H9 (cell line): ENCODE measurements at regions not wholly inside any gene's neighbourhood (a gene's known extent, or its start where the extent isn't known, plus 50 kb on each side); places are given as distances from the start of the nearest gene placed in this dataset.

Experiments
- DNase-seq: peaks from one replicate; pipeline ENCODE4 v3.0.0-alpha.2; 2017
- H2AFZ ChIP-seq: one replicate; pipeline ENCODE4 v1.6.1; 2013; ENCODE audit warnings: mild to moderate bottlenecking, low read length, control low read depth, moderate library complexity
- H2AK5ac ChIP-seq: 2 replicates; pipeline ENCODE4 v1.6.1; 2013; ENCODE audit warnings: low read length, control low read depth, mixed read lengths; ENCODE audit not compliant: insufficient read length
- H2BK120ac ChIP-seq: one replicate; pipeline ENCODE4 v1.6.1; 2013; ENCODE audit warnings: low read depth, mild to moderate bottlenecking, low read length, control low read depth, inconsistent platforms; ENCODE audit not compliant: poor library complexity, severe bottlenecking
- H2BK12ac ChIP-seq: 2 replicates; pipeline ENCODE4 v1.6.1; 2013; ENCODE audit warnings: low read length, control low read depth, mixed read lengths, low read depth; ENCODE audit not compliant: insufficient read length
- H2BK15ac ChIP-seq: 2 replicates; pipeline ENCODE4 v1.6.1; 2013; ENCODE audit warnings: low read depth, low read length, control low read depth
- H2BK20ac ChIP-seq: one replicate; pipeline ENCODE4 v1.6.1; 2013; ENCODE audit warnings: low read depth, mild to moderate bottlenecking, low read length, control low read depth, inconsistent platforms; ENCODE audit not compliant: poor library complexity, severe bottlenecking
- H2BK5ac ChIP-seq: 2 replicates; pipeline ENCODE4 v1.6.1; 2013; ENCODE audit warnings: low read length, control low read depth, mixed read lengths; ENCODE audit not compliant: insufficient read length
- H3K14ac ChIP-seq: 2 replicates; pipeline ENCODE4 v1.6.1; 2013; ENCODE audit warnings: low read length, control low read depth; ENCODE audit not compliant: insufficient read depth
- H3K18ac ChIP-seq: 2 replicates; pipeline ENCODE4 v1.6.1; 2013; ENCODE audit warnings: low read depth, mild to moderate bottlenecking, mixed read lengths, low read length, control low read depth; ENCODE audit not compliant: insufficient read length
- H3K23ac ChIP-seq: 2 replicates; pipeline ENCODE4 v1.6.1; 2013; ENCODE audit warnings: low read length, control low read depth, mixed read lengths, low read depth; ENCODE audit not compliant: insufficient read length
- H3K23me2 ChIP-seq: 2 replicates; pipeline ENCODE4 v1.6.1; 2013; ENCODE audit warnings: low read depth, mild to moderate bottlenecking, mixed read lengths, low read length, control low read depth; ENCODE audit not compliant: insufficient read length, poor library complexity, severe bottlenecking
- H3K27ac ChIP-seq: 2 replicates; pipeline ENCODE4 v1.5.1; 2013; ENCODE audit warnings: low read length, control low read depth, mixed read lengths, low read depth; ENCODE audit not compliant: insufficient read length
- H3K27me3 ChIP-seq: 2 replicates; pipeline ENCODE4 v1.6.1; 2013; ENCODE audit warnings: low read length, control low read depth, inconsistent platforms; ENCODE audit not compliant: insufficient read depth
- H3K4ac ChIP-seq: 2 replicates; pipeline ENCODE4 v1.6.1; 2013; ENCODE audit warnings: low read depth, mild to moderate bottlenecking, control low read depth, inconsistent platforms, low read length, moderate library complexity
- H3K4me1 ChIP-seq: 2 replicates; pipeline ENCODE4 v1.6.1; 2013; ENCODE audit warnings: low read length, control low read depth, inconsistent platforms; ENCODE audit not compliant: insufficient read depth
- H3K4me2 ChIP-seq: 2 replicates; pipeline ENCODE4 v1.6.1; 2013; ENCODE audit warnings: low read length, control low read depth, mixed read lengths; ENCODE audit not compliant: insufficient read length, insufficient read depth
- H3K56ac ChIP-seq: 2 replicates; pipeline ENCODE4 v1.6.1; 2013; ENCODE audit warnings: low read depth, mild to moderate bottlenecking, mixed read lengths, low read length, control low read depth; ENCODE audit not compliant: insufficient read length
- H3K79me1 ChIP-seq: 2 replicates; pipeline ENCODE4 v1.6.1; 2013; ENCODE audit warnings: low read depth, mild to moderate bottlenecking, moderate library complexity, low read length, control low read depth, inconsistent platforms; ENCODE audit not compliant: insufficient read depth, poor library complexity, severe bottlenecking
- H3K79me2 ChIP-seq: 2 replicates; pipeline ENCODE4 v1.6.1; 2013; ENCODE audit warnings: low read length, control low read depth, inconsistent platforms; ENCODE audit not compliant: insufficient read depth
- H3K9ac ChIP-seq: 2 replicates; pipeline ENCODE4 v1.6.1; 2013; ENCODE audit warnings: low read length, control low read depth, mixed read lengths; ENCODE audit not compliant: insufficient read length; ENCODE audit errors: extremely low read depth
- H3K9me3 ChIP-seq: one replicate; pipeline ENCODE4 v1.6.1; 2013; ENCODE audit warnings: low read depth, low read length, inconsistent platforms; ENCODE audit not compliant: control insufficient read depth
- H3T11ph ChIP-seq: one replicate; pipeline ENCODE4 v1.6.1; 2013; ENCODE audit warnings: mild to moderate bottlenecking, low read length, control low read depth, inconsistent platforms
- H4K20me1 ChIP-seq: one replicate; pipeline ENCODE4 v1.6.1; 2013; ENCODE audit not compliant: control insufficient read depth, insufficient read length, insufficient read depth
- H4K5ac ChIP-seq: 2 replicates; pipeline ENCODE4 v1.6.1; 2013; ENCODE audit warnings: low read depth, mild to moderate bottlenecking, mixed read lengths, low read length, control low read depth; ENCODE audit not compliant: insufficient read length
- H4K8ac ChIP-seq: replicated peaks from 2 replicates; pipeline ENCODE4 v1.6.1; 2013; ENCODE audit warnings: low read length, control low read depth, mixed read lengths, low read depth; ENCODE audit not compliant: insufficient read length
- H4K91ac ChIP-seq: 2 replicates; pipeline ENCODE4 v1.6.1; 2013; ENCODE audit warnings: low read depth, mild to moderate bottlenecking, moderate library complexity, mixed read lengths, low read length, control low read depth; ENCODE audit not compliant: insufficient read length
- H3K27ac Mint-ChIP-seq, 3 experiments: 2 replicates in 2 of 3; 3 replicates in 1 of 3; pipeline ENCODE4 v1.8.0; 2020 to 2021; ENCODE audit warnings: mixed read lengths in 3 of 3, mild to moderate bottlenecking in 1 of 3, moderate library complexity in 1 of 3
- H3K27me3 Mint-ChIP-seq: 2 replicates; pipeline ENCODE4 v1.8.0; 2021; ENCODE audit warnings: low read depth, mild to moderate bottlenecking, moderate library complexity, mixed read lengths
- H3K36me3 Mint-ChIP-seq, 3 experiments: 2 replicates in 2 of 3; 3 replicates in 1 of 3; pipeline ENCODE4 v1.8.0; 2020 to 2021; ENCODE audit warnings: low read depth in 3 of 3, mixed read lengths in 3 of 3; ENCODE audit not compliant: insufficient read depth in 1 of 3
- H3K4me1 Mint-ChIP-seq, 2 experiments: 2 replicates each; pipeline ENCODE4 v1.8.0; 2020; ENCODE audit warnings: mixed read lengths in 2 of 2
- H3K4me3 Mint-ChIP-seq, 2 experiments: 2 replicates in 1 of 2; 3 replicates in 1 of 2; pipeline ENCODE4 v1.8.0; 2020 to 2021; ENCODE audit warnings: mild to moderate bottlenecking in 2 of 2, mixed read lengths in 2 of 2, moderate library complexity in 1 of 2
- H3K9me3 Mint-ChIP-seq, 2 experiments: 2 replicates in 1 of 2; 3 replicates in 1 of 2; pipeline ENCODE4 v1.8.0; 2020; ENCODE audit warnings: mild to moderate bottlenecking in 2 of 2, mixed read lengths in 2 of 2, moderate library complexity in 1 of 2
- CTCF ChIP-seq: fragments of 200-600 bp; sonication (generic); conservative IDR thresholded peaks from 3 replicates; pipeline ENCODE4 v1.8.0; 2021; ENCODE audit warnings: antibody characterized with exemption, mild to moderate bottlenecking
- WGBS: extraction: QIAGEN DNeasy Blood & Tissue Kit; methylation state at CpG from one replicate; pipeline ENCODE4 v1.1.7; 2013; ENCODE audit warnings: missing lambda C conversion rate, low lambda C conversion rate, mixed read lengths; ENCODE audit not compliant: insufficient read length; ENCODE audit errors: extremely low coverage; 5-methylcytosine and 5-hydroxymethylcytosine counted together

GRCh38 chr5:8868283-8868682, 677.6 kb downstream of the SEMA5A start:
- H3K4me1 Mint-ChIP-seq = peaks cover 17 to 18% of the 10 kb centered on the region in 2 experiments
- Histone ChIP-seq H2BK15ac (no peak overlapping the region), H2AK5ac (no peak overlapping the region), H3K4me1 (no peaks in the 10 kb centered on the region), H2BK12ac (no peak overlapping the region), H4K8ac (no peak overlapping the region), H3K9ac (no peak overlapping the region), H2BK5ac (no peak overlapping the region), H4K20me1 (no peaks in the 10 kb centered on the region), H3K4me2 (no peak overlapping the region), H3K14ac (no peak overlapping the region), H3K9me3 (no peaks in the 10 kb centered on the region), H2BK20ac (no peak overlapping the region), H4K5ac (no peak overlapping the region), H4K91ac (no peak overlapping the region), H2AFZ (no peak overlapping the region), H3K27me3 (no peaks in the 10 kb centered on the region), H3K79me2 (no peaks in the 10 kb centered on the region), H3K79me1 (no peaks in the 10 kb centered on the region), H3K56ac (no peak overlapping the region), H2BK120ac (no peak overlapping the region), H3K18ac (no peak overlapping the region), H3T11ph (no peak overlapping the region), H3K23me2 (no peaks in the 10 kb centered on the region), H3K27ac (no peak overlapping the region), H3K23ac (no peak overlapping the region), H3K4ac (no peak overlapping the region)
- no peak overlapping the region for H3K27ac Mint-ChIP-seq
- H3K9me3 Mint-ChIP-seq = no peaks in the 10 kb centered on the region; a peak in 1 of 5 replicates
- peaks cover 3% of the 10 kb centered on the region for H3K27me3 Mint-ChIP-seq
- no peak overlapping the region for H3K4me3 Mint-ChIP-seq
- H3K36me3 Mint-ChIP-seq = no peaks in the 10 kb centered on the region; a peak in 1 of 7 replicates
- no CpG with 5 or more reads among the region's 1 CpG for whole genome bisulfite sequencing
- no peak for DNase-seq
- TF ChIP-seq CTCF = no peak
